SK-N-SH (cell line): ENCODE measurements at regions not wholly inside any gene's neighbourhood (a gene's known extent, or its start where the extent isn't known, plus 50 kb on each side); places are given as distances from the start of the nearest gene placed in this dataset.
"Not testable (repeated sequence)": the region's sequence is repeated elsewhere in the genome, so short reads cannot be mapped to it uniquely, and the experiment has no call there.

Source experiments
- CTCF ChIA-PET: fragments of 300-600, 350-600 bp; formaldehyde crosslinking; extraction: SDS; loops from one replicate; lab custom pipeline; 2021; lab: Yijun Ruan, JAX
- POLR2A ChIA-PET: fragments of 350-600 bp; sonication (Branson Sonifier 250); formaldehyde crosslinking; extraction: SDS; loops from one replicate; lab custom pipeline; 2020; ENCODE audit warnings: antibody characterized with exemption, inconsistent platforms; lab: Yijun Ruan, JAX
- DNase-seq: peaks from one replicate; pipeline ENCODE4 v3.0.0; 2012
- H2AFZ ChIP-seq: fragments of 200-600 bp; sonication (generic); 2 replicates; pipeline ENCODE4 v1.8.1; 2016; ENCODE audit warnings: antibody characterized with exemption, mild to moderate bottlenecking, low read depth
- H3F3A ChIP-seq: fragments of 200-600 bp; sonication (generic); replicated peaks from 2 replicates; pipeline ENCODE3; 2016; ENCODE audit warnings: antibody characterized with exemption, mild to moderate bottlenecking; ENCODE audit not compliant: insufficient read depth
- H3K27ac ChIP-seq, 2 experiments: fragments of 200-500 bp in 1 of 2; fragments of 200-600 bp in 1 of 2; sonication (Bioruptor generic) in 1 of 2; sonication (generic), shearing (Covaris generic) in 1 of 2; 2 replicates each; pipeline versions ENCODE4 v1.5.1 to v1.6.1; 2014 to 2016; ENCODE audit warnings: low read depth in 2 of 2, inconsistent platforms in 1 of 2, low read length in 1 of 2, mild to moderate bottlenecking in 1 of 2, mixed read lengths in 1 of 2
- H3K27me3 ChIP-seq: fragments of 200-600 bp; sonication (generic), shearing (Covaris generic); 2 replicates; pipeline ENCODE4 v1.6.1; 2016; ENCODE audit warnings: mixed run types; ENCODE audit not compliant: insufficient read depth
- H3K36me3 ChIP-seq, 2 experiments: fragments of 200-500 bp in 1 of 2; fragments of 200-600 bp in 1 of 2; sonication (Bioruptor generic) in 1 of 2; sonication (generic) in 1 of 2; replicated peaks in 1 of 2; 2 replicates each; pipeline versions ENCODE3 to v1.5.1; 2014 to 2016; ENCODE audit warnings: low read length in 1 of 2, mild to moderate bottlenecking in 1 of 2; ENCODE audit not compliant: insufficient read depth in 2 of 2, control insufficient read depth in 1 of 2
- H3K4me1 ChIP-seq, 2 experiments: fragments of 200-500 bp in 1 of 2; fragments of 200-600 bp in 1 of 2; sonication (Bioruptor generic) in 1 of 2; sonication (generic), shearing (Covaris generic) in 1 of 2; 2 replicates each; pipeline versions ENCODE4 v1.5.1 to v1.6.1; 2014 to 2016; ENCODE audit warnings: low read depth in 1 of 2, low read length in 1 of 2, mixed run types in 1 of 2; ENCODE audit not compliant: insufficient read depth in 2 of 2, control insufficient read depth in 1 of 2
- H3K4me2 ChIP-seq: fragments of 200-600 bp; sonication (generic), shearing (Covaris generic); 2 replicates; pipeline ENCODE4 v1.6.1; 2017; ENCODE audit warnings: mixed run types
- H3K4me3 ChIP-seq, 2 experiments: fragments of 200-500 bp in 1 of 2; fragments of 200-600 bp in 1 of 2; sonication (Bioruptor generic) in 1 of 2; sonication (generic), shearing (Covaris generic) in 1 of 2; 2 replicates each; pipeline versions ENCODE4 v1.5.1 to v1.8.1; 2014 to 2016; ENCODE audit warnings: low read depth in 2 of 2, inconsistent platforms in 1 of 2, low read length in 1 of 2, mild to moderate bottlenecking in 1 of 2, mixed read lengths in 1 of 2, moderate library complexity in 1 of 2
- H3K79me2 ChIP-seq: fragments of 200-600 bp; sonication (generic); 2 replicates; pipeline ENCODE4 v1.8.1; 2017; ENCODE audit warnings: mild to moderate bottlenecking; ENCODE audit not compliant: insufficient read depth
- H3K9ac ChIP-seq: fragments of 200-600 bp; sonication (generic); 2 replicates; pipeline ENCODE4 v1.6.1; 2017; ENCODE audit warnings: mixed run types
- H3K9me2 ChIP-seq: fragments of 200-600 bp; sonication (generic); 2 replicates; pipeline ENCODE4 v1.6.1; 2017; ENCODE audit warnings: mixed run types
- H3K9me3 ChIP-seq: fragments of 200-600 bp; sonication (generic); 2 replicates; pipeline ENCODE4 v1.6.1; 2017; ENCODE audit warnings: mixed run types, mild to moderate bottlenecking, moderate library complexity
- H4K20me1 ChIP-seq: fragments of 200-600 bp; sonication (generic); 2 replicates; pipeline ENCODE4 v1.6.1; 2017; ENCODE audit warnings: mild to moderate bottlenecking, mixed run types; ENCODE audit not compliant: insufficient read depth
- NRF1 ChIP-seq: IDR thresholded peaks from 2 replicates; pipeline ENCODE4 v1.6.1; 2012; ENCODE audit warnings: low read depth, mild to moderate bottlenecking, low read length
- POLR2AphosphoS5 ChIP-seq: IDR thresholded peaks from 2 replicates; pipeline ENCODE4 v1.6.1; 2012; ENCODE audit warnings: low read depth, low read length
- WGBS: methylation state at CpG from one replicate; pipeline ENCODE4 v1.1.6; 2017; ENCODE audit warnings: low lambda C conversion rate; 5-methylcytosine and 5-hydroxymethylcytosine counted together

GRCh38 chr3:195657475-195658372, 63.1 kb upstream of the MUC20 start:
- CTCF ChIA-PET, POLR2A ChIA-PET, H3K4me1 ChIP-seq, H3K27me3 ChIP-seq, H4K20me1 ChIP-seq, H3F3A ChIP-seq, H3K9me3 ChIP-seq, H3K36me3 ChIP-seq, H3K9me2 ChIP-seq: not testable (repeated sequence)
- Histone ChIP-seq H3K79me2 (peaks cover 13% of the 10 kb centered on the region; the same call in 1 of the 2 replicates), H2AFZ (peak overlapping the region; percentile 85), H3K4me2 (peak overlapping the region; percentile 72), H3K27ac (peak overlapping the region; percentile 51 to 73; a peak in 3 of 4 replicates), H3K9ac (peak overlapping the region; percentile 81), H3K4me3 (peak overlapping the region; percentile 61 to 73)
- TF ChIP-seq NRF1: peak; percentile 76
- TF ChIP-seq POLR2AphosphoS5: peak; percentile 43
- DNase-seq: peak; percentile 25
- WGBS: 2% methylated on average over 18 of the region's 99 CpGs

- H3K27ac ChIP-seq, H3K4me1 ChIP-seq, H3K9me2 ChIP-seq, H2AFZ ChIP-seq, H3K4me2 ChIP-seq, H3K9ac ChIP-seq, H3K9me3 ChIP-seq, H4K20me1 ChIP-seq, H3K27me3 ChIP-seq, CTCF ChIA-PET, H3K36me3 ChIP-seq, H3F3A ChIP-seq, DNase-seq, POLR2A ChIA-PET, H3K4me3 ChIP-seq: not testable (repeated sequence)
- WGBS: 97% methylated on average over 16 of the region's 16 CpGs
- peaks cover 13% of the 10 kb centered on the region; the same call in 1 of the 2 replicates for H3K79me2 ChIP-seq
Measured at GRCh38 chr3:195656091-195656490, 64.7 kb upstream of the MUC20 start.

GRCh38 chr3:195654746-195655145, 66.0 kb upstream of the MUC20 start:
- H3K4me2 ChIP-seq, H3K4me3 ChIP-seq, H3K27ac ChIP-seq, H4K20me1 ChIP-seq, H3K27me3 ChIP-seq, H3K9me3 ChIP-seq, H2AFZ ChIP-seq, POLR2A ChIA-PET, H3K9ac ChIP-seq, H3K79me2 ChIP-seq, H3K9me2 ChIP-seq, H3K4me1 ChIP-seq, DNase-seq, CTCF ChIA-PET, H3K36me3 ChIP-seq, H3F3A ChIP-seq: not testable (repeated sequence)
- WGBS: 93% methylated on average over 9 of the region's 10 CpGs

GRCh38 chr3:195654138-195654537, 66.6 kb upstream of the MUC20 start:
- H3K36me3 ChIP-seq, CTCF ChIA-PET, POLR2A ChIA-PET, H3K9me2 ChIP-seq, H4K20me1 ChIP-seq, H3K4me3 ChIP-seq, H3K27ac ChIP-seq, DNase-seq, H3K79me2 ChIP-seq, H3K4me2 ChIP-seq, H3K4me1 ChIP-seq, H3K27me3 ChIP-seq, H2AFZ ChIP-seq, H3K9ac ChIP-seq, H3F3A ChIP-seq, H3K9me3 ChIP-seq: not testable (repeated sequence)
- 77% methylated on average over 13 of the region's 15 CpGs for WGBS
